GM19023 (cell line): ENCODE measurements at regions not wholly inside any gene's neighbourhood (a gene's known extent, or its start where the extent isn't known, plus 50 kb on each side); places are given as distances from the start of the nearest gene placed in this dataset.

Source experiments
- ATAC-seq: cut with Tn5 transposase; IDR thresholded peaks from one replicate; pipeline ENCODE4 v1.9.1; 2021; ENCODE audit warnings: mild to moderate bottlenecking, moderate library complexity; ENCODE audit not compliant: unreplicated experiment

DNA sequence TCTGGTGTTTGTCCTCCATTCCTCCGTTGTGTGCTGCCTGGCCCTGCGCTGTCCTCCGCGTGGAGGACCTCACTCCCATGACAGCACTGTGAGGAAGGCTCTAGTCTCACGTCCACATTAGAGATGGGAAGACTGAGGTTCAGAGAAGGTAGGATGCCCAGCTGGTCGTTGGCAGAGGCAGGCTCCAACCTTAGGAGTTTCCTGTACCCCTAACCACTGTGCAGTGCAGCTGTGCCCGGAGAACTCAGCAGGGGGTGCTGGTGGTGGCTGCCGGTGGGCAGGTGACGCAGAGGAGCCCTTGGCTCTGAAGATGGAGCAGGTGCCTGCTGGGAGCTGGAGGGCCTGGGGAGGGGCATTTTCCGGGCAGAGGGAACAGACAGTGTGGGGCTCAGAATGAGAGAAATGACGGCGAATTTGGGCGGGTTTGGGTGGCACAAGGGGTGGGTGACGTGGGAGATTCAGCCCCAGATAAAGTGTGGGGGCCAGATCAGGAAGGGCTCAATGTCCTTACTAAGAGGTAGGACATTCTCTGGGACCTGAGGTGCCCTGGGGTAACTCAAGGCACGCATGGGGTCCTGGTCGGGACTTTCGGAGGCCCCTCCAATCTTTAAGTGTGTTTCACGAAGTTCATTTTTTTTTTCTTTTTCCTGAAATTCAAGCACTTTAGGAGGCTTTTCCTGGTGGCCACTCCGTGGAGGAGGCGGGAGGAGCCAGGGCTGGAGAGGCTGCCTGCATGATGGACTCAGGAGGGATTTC lies 535.0 kb downstream of the TBC1D22A start:
- ATAC-seq = no peak

DNA sequence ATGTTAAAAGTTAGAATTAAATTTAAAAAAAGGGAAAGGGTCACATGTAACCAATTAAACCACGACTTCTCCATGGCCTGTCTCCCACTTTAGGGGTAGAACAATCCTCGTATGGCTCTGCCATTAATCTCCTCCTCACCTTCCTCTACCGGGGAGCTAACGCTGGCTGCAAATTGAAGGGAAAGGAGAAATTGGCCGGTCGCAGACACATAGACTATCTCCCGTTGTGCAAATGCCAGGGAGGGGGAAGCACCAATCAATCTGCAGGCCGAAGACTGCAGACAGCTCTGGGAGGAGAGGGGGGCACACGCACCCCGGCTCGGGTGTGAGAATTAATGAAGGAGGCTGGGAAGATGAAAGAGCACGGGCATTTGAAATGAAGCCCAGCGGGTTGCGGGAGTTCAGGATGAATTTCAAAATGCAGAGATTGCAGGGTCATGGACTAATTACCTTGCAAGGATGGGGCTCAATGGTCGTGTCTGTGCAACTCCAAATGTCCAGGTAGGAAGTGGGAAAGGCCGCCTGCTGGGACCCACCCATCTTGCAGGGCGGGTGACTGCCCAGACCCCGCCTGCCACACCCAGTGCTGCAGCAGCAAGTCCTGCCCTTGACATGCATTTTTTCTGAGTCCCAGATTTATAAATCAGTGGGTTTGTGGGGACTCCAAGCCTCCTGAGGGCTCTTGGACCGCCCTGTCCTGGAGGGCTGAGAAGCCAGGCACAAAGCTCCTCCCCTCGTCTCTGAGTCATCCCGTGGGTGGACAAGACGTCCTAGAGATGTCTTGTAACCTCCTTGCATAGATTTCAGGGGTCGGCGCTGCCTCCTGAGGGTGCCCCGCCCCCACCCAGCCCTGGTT lies 534.2 kb downstream of the TBC1D22A start:
- ATAC-seq = no peak

DNA sequence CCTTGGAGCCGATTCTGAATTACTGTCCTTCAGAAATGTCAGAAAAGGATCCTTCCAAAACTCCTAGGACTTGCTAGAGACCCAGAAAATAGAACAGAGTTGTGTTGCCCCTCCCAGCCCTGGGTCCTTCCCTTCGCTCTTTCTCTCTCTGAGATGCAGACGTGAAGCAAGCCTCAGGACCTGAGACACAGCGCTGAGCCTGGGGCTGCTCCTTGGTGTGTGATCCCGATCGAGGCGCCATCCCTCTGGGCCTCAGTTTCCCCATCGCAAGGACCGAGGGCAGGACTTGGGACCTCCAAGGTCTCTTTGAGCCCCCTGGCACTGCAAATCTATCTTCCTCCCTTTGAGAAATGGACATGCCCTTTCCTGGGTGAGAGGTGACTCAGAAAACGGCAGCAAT lies 533.5 kb downstream of the TBC1D22A start:
- ATAC-seq = no peak

DNA sequence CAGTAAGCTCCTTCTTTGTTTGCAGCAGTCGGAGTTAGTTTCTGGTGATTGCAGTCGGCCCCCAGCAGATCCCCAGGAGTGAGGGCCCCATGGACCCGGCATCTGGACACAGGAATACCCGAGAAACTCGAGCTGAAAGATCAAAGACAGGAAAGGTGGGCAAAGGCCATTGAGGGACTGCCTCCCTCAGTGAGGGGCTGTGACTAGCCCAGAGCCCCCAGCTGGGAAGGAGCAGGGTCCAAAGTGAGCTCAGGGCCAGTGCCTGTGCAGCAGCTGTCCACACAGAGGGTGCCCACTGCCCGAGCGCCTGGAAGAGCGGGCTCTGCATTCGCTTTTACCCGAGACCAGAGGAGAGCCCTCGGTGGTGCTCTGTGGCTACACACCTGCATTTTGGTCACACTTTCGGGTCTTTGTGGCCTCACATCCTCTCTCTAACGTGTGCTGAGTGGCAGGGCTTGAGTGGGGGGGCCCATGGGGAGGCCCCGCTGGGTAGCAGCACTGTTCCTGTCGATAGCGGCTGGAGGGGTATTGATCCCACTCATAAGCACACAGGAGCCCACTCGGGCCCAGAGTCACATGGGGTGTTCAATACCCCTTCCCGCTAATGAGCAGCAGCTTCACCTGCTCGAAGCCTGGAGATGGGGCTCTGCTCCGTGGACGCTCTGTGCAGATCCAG lies 532.9 kb downstream of the TBC1D22A start:
- no peak for ATAC-seq

DNA sequence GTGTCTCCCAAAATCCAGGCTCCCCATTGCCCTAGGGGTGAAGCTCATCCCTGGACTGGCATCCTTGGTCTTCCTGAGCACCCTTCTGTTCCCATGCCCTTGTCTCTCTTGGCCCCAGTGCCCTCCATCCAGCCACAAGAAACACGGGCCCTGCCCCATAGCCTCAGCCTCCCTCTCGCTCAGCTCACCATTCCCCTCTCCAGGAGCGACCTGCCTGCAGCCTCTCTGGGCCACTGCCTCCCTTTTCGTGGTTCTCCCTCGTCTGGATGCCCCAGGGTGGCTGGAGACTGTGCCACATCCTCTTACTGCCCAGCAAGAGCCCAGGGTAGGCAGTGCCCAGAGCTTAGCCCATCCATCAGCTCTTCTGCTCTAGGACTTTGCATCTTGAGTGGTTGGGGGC lies 532.1 kb downstream of the TBC1D22A start:
- no peak for ATAC-seq

DNA sequence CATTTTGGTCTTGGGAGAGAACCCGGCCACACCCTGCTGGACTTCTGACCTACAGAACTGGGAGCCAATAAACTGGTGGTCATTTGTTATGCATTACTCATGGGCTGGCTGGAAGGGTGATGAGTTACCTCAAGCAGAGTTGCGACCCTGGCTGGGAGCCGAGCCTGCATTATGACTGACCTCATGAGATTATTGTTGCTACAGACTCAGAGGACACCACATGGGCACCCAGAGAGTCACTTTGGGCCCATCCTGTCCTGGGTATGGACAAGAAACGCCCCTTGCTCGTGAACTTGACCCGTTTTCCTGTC lies 531.7 kb downstream of the TBC1D22A start:
- no peak for ATAC-seq

DNA sequence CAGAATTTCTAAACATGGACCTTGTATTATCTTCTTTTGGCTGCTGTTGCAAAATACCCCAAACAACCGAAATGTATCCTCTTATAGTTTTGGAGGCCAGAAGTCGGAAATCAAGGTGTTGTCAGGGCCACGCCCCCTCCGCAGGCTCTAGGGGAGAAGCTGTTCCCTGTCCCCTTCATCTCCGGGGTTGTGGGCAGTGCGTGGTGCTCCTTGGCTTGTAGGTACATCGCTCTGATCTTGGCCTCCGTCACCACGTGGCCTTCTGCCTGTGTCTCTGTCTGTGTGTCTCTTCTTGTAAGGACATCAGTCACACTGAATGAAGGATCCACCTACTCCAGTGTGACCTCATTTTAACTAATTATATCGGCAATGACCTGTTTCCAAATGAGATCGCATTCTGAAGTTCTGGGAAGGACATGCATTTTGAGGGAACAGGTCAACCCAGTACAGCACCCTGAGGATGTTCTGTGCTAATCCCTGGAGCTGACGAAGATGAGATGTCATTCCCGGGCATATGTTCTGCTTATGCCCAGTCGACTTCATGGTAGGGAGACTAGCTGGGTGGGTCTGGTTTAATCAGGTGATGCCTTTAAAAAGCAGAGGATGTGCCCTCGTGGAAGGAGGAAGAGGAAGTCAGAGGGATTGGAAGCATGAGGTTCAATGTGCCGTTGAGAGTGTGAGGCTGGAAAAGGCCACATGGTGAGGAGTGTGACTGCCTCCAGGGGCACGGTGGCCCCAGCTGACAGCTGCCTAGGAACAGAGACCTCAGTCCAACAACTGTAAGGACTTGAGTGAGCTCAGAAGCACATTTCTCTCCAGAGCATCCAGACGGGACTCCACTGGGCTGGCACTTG lies 531.1 kb downstream of the TBC1D22A start:
- no peak for ATAC-seq

DNA sequence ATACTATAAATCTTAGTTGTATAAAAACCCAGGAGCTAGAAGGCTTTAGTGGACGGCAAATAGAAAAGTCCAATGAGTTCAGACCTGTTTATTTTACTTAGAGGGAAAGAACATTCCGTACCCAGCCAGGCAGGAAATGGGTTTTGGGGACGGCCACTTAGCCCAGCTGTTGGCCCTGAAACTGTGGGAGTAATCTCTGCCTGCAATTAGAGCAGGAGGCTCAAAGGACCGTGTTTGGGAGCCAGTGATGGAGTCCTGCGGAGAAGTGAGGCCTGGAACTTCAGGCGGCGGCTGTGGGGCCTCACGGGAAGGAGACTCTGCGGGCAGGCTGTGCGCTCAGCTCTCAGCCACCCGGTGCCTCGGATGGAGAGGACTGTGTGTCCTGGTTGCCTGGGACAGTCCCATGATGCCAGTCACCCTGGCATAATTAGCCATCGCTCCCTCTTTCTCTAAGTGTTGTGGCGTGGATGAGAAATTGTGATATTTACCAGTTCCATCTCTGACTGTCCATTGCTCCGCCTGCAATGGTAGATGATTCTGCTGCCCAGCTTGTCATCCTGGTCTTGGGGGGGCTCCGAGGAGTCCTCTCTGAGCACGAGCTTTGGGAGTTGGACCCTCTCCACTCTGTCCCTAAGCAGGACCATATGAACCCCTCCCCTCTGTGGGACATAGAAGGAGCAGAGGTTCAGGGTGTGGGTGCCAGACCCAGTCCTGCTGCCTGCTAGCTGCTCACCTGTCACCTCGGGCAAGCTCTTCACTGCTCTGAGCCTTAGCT lies 530.3 kb downstream of the TBC1D22A start:
- ATAC-seq = no peak

DNA sequence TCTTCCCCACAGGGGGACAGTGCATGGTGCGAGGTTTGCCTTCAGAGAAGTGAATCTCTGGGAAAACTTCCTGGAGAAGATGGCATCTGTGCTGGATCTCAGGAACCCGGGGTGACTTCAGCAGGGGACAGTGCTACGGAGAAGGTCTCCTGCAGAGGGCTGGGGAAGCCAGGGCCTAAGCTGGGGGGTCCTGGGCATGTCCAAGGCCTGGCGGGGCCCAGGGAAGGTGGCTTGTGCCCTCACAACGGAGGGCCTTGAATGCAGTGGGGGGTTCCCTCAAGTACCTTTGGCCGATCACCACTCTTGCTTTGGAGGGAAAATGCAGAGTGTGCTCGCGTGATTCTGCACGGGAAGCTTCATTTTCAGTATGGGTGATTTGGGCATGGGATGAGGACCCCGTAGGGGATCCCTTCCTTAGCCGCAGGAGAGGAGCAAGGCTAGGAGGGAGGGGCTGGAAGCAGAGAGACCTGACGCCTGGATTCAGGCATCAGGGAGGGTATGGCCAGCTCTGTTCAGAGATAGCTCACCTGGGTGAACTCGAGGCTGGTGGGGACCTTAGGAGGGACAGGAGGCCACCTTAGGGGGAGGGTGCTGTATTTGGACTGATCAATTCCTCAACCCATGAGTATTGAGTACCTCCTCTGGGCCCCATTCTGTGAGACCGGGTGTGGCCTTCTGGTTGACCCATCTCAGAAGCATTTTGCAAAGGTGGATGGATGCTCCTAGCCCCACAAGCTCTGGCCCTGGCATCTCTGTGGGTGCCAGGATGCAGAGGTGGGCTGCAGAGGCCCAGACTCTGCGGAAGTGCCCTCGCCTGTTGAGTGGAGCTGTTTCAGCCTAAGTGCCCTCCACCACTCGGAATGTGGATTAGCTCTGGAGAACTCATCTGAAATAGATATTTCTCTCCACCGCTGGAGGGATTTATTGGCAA lies 529.4 kb downstream of the TBC1D22A start:
- no peak for ATAC-seq

DNA sequence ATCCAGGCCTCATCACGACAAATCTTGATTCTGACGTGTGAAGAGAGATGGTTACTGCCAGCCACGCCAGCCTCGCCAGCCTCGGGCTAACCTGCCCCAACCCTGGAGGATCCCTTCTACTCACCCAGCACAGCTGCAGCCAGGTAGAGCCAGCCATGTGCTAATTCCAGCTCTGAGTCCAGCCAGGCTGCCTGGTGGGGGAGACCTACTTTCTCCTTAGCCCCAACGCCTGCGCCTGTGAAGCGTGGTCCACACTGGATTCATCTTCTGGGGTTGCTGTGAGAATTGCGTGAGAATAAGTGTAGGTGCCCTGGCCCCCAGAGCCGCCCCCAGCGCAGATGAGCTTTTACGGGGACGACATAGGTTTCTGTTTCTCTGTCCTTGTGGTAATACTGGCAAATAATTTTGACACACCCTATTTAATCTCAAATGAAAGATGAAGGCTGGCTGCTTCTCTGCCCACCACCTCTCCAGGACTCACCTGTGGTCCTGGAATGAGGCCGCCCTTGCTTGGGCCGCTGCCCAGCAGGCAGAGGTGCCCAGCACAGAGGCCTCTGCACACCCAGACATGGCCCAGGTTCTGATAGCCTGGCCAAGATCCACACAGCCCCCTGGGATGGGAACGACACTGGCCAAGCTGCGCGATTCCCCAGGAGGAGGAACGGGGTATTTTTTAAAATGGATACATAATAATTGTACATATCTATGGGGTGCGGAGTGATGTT lies 528.4 kb downstream of the TBC1D22A start:
- ATAC-seq = no peak

DNA sequence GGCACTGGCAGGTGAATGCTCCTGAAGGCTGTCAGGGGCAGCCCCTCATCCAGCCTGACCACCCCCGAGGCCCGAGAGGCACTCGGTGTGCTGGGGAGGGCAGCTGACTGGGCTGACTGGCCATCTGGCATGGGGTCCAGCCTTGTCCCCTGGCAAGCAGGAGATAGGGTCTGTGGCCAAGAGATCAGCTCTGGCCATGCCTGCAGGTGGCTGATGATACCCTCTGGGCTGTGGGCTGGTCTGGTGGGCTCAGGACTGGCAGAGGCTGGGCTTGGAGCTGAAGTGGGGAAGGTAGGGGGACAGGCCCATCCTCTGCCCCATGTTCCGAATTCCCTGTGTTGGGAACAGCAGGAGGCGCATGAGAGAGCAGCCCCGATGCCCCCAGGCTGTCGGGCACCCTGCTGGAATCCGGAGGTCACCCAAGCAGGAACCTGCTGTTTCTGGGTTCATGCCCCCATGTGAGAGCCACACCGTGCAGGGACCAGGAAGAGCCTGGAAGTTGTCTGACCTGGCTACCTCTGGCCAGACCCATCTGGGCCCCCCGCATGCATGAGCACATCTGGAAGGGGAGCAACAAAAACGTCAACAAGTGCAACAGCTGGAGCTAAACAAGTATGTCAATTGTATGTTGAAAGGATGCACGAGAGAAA lies 527.0 kb downstream of the TBC1D22A start:
- ATAC-seq = no peak

DNA sequence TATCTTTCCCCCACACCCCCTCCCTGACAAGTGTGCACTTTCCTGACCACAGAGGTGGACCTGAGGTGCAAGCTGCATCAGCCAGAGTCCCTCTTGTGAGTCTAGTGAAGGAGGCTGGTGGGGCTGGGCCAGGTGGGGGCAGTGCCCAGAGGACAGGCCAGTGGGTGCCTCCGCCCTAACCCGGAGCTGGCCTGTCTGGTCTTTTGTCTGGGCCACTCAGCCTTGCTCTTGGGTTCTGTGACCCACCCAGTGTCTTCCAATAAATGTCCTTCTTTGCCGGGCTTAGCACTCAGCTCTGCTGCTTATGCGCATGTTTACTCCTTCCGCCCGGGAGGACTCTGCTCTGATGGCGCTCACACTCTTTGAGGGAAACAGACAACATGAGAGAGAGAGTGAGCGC lies 526.2 kb downstream of the TBC1D22A start:
- no peak for ATAC-seq

DNA sequence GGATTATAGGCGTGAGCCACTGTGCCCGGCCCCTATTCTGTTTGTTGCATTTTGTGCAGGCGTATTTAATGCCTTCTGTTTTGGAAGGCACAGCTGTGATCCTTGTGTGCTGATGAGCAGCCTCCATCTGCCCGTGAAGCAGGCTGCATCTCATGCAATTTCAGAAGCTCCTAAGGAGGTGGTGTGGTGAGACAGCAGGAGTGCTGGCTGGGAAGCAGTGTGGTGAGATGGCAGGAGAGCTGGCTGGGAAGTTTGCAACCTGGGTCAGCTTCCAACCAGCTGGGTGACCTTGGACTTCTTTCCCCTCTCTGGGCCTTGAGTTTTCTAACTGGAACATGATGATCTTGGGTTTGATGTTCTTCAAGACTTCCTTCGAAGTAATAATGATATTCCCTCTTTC lies 525.1 kb downstream of the TBC1D22A start:
- ATAC-seq = no peak

DNA sequence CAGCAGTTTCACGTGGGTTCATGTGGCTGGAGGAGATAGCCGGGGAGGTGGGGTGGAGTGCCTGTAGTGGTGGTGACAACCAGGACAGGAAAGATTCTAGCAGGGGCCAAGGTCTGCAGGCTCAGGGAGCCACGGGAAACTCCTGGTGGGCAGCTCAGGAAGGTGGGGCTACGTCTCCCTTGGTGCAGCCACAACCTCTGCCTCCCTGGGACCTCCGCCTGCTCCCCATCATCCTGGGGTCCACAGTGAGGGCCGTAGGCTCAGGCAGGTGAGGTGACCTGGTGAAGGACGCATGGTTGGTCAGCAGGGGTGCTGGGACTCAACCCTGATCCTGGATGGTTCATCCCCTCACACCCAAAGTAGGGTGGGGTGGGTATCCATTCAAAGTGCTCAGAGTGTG lies 524.1 kb downstream of the TBC1D22A start:
- no peak for ATAC-seq

DNA sequence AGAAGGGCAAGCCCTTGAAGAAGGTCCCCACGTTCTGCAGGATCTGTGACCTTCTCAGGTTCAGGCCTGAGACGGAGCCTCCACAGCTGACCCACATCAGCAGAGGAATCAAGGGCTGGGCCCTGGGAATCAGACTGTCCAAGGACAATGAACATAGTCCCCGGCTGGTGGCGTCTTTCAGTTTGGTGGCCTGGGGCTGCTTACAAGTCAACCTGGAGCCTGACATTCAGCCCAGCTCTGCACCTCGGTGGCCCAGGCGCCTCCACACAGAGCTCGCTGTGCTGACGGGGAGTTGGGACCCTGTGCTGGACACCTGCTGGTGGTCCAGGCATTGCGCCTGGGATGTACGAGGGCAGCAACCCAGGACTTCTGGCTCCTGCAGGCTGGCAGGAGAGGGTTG lies 523.5 kb downstream of the TBC1D22A start:
- no peak for ATAC-seq

DNA sequence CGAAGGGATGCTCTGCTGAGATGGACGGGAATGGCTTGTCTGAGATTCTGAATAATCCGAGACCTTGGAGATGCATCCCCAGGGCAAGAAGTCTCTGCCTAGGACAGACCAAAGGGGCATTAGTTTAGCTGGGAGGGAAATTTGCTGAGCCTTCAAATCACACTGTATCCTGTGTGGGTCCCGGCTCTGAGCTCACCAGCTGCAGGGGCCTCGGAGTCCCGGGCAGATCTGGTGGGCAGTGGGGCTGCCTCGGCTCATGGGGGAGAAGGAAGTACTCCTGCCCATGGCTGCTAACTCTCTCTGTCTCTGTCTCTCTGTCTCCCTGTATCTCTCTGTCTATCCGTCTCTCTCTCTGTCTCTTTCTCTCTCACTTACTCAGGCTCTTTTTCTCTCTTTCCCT lies 522.4 kb downstream of the TBC1D22A start:
- no peak for ATAC-seq

DNA sequence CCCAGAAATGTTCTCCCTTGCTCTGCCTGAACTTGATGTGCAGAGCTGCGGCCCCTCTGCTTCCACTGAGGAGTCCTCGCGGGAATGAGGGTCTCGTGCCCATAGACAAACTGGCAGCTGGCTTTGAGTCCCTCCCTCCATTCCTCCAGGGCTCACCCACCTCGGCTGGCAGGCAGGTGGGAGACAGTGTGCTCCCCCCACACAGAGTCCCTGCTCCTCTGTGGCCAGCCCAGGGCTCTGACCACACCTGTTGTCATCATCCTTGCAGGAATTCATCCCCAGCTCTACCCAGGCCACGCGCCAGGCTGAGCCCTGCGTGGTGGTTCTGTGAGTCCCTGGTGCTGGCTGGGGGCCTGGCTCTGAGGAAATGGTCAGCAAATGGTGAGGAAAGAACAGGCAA lies 521.9 kb downstream of the TBC1D22A start:
- ATAC-seq = no peak
